ENCODE measurements at regions not wholly inside any gene's neighbourhood (a gene's known extent, or its start where the extent isn't known, plus 50 kb on each side); places are given as distances from the start of the nearest gene placed in this dataset.

- TF ChIP-seq CTCF (IDR thresholded peaks at IDR 0.05), result no peak
- no peak for TF ChIP-seq POLR2A (IDR thresholded peaks at IDR 0.05)
Observed at GRCh38 chr18:67331857-67332256, 184.7 kb downstream of the DSEL start.
